A549 (cell line): ENCODE measurements at regions not wholly inside any gene's neighbourhood (a gene's known extent, or its start where the extent isn't known, plus 50 kb on each side); places are given as distances from the start of the nearest gene placed in this dataset.

ENCODE experiments used
- CTCF ChIP-seq: fragments of >200 bp; sonication (Bioruptor Twin); formaldehyde crosslinking; IDR thresholded peaks from 3 replicates; pipeline ENCODE4 v1.5.1; 2016
- EP300 ChIP-seq, 2 experiments: fragments of >200 bp; sonication (Bioruptor Twin); formaldehyde crosslinking; IDR thresholded peaks; 2 replicates in 1 of 2; 3 replicates in 1 of 2; pipeline ENCODE4 v1.6.1; 2016 to 2017
- FOSL2 ChIP-seq, 2 experiments: fragments of 450-650 bp in 1 of 2; fragments of >200 bp in 1 of 2; sonication (Bioruptor Twin) in 1 of 2; formaldehyde crosslinking; IDR thresholded peaks; 2 replicates each; pipeline versions ENCODE4 v1.5.0 to v1.6.1; 2016 to 2020; ENCODE audit warnings: mild to moderate bottlenecking in 1 of 2, moderate library complexity in 1 of 2
- JUN ChIP-seq, 2 experiments: fragments of >200 bp; sonication (Bioruptor Twin); formaldehyde crosslinking; IDR thresholded peaks; 2 replicates in 1 of 2; 3 replicates in 1 of 2; pipeline ENCODE4 v1.6.1; 2016 to 2017
- KDM1A ChIP-seq: fragments of 200-600 bp; sonication (generic); IDR thresholded peaks from 2 replicates; pipeline ENCODE4 v1.6.1; 2016; ENCODE audit warnings: low read depth, mild to moderate bottlenecking
- MAFK ChIP-seq: fragments of 450-650 bp; IDR thresholded peaks from 2 replicates; pipeline ENCODE4 v1.6.1; 2014; ENCODE audit not compliant: partially characterized antibody
- MAX ChIP-seq: IDR thresholded peaks from 2 replicates; pipeline ENCODE4 v1.6.1; 2012
- POLR2A ChIP-seq: IDR thresholded peaks from 2 replicates; pipeline ENCODE4 v1.6.1; 2012; ENCODE audit warnings: mild to moderate bottlenecking, low read length
- RFX5 ChIP-seq: fragments of 450-650 bp; IDR thresholded peaks from 2 replicates; pipeline ENCODE4 v1.7.1; 2014; ENCODE audit warnings: antibody characterized with exemption, mild to moderate bottlenecking, moderate library complexity
- SREBF2 ChIP-seq: fragments of 450-650 bp; IDR thresholded peaks from 2 replicates; pipeline ENCODE4 v1.6.1; 2014; ENCODE audit warnings: mild to moderate bottlenecking, moderate library complexity
- TP53 ChIP-seq: fragments of 250-450 bp; sonication (Bioruptor Pico); IDR thresholded peaks from 2 replicates; pipeline ENCODE4 v1.5.0; 2021; ENCODE audit warnings: mild to moderate bottlenecking, moderate library complexity
- USF2 ChIP-seq: fragments of 450-650 bp; IDR thresholded peaks from 2 replicates; pipeline ENCODE4 v1.6.1; 2014; ENCODE audit warnings: antibody characterized with exemption

- TF ChIP-seq JUN (IDR thresholded peaks at IDR 0.05) (no peak), POLR2A (no peak), TP53 (CRISPR knock-in tag) (no peak), SREBF2 (no peak), CTCF (no peak), MAFK (no peak), USF2 (no peak), RFX5 (no peak), MAX (no peak), FOSL2 (IDR thresholded peaks at IDR 0.05) (no peak), FOSL2 (CRISPR knock-in tag; IDR thresholded peaks at IDR 0.05) (no peak), EP300 (IDR thresholded peaks at IDR 0.05) (no peak), KDM1A (no peak)
Observed at GRCh38 chr5:2566284-2566683, 185.2 kb downstream of the IRX2 start.
